HCEC 1CT (cell line): ENCODE measurements at regions not wholly inside any gene's neighbourhood (a gene's known extent, or its start where the extent isn't known, plus 50 kb on each side); places are given as distances from the start of the nearest gene placed in this dataset.
"Not testable (repeated sequence)": the region's sequence is repeated elsewhere in the genome, so short reads cannot be mapped to it uniquely, and the experiment has no call there.

Source experiments
- DNase-seq: peaks from one replicate; pipeline ENCODE4 v3.0.0-alpha.2; 2017

DNA sequence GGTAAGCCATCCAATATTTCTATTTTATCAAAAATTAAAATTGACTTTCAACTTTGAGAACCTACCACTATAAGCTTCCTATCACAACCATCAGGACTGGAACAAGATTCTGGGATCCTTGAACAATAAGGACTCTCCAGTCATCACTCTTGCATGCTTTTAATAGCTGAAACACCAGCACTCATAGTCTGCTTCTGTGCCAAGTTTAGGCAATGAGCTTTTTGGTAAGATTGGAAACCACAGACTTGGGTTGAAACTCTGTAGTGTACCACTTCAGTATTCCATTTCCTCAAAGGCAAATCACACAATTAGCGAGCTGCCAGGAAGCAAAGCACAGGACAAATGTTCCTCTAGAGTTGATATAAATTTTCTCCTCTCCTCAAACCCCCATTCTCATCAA, 1065.8 kb upstream of the SLC39A10 start:
- DNase-seq = no peak

DNA sequence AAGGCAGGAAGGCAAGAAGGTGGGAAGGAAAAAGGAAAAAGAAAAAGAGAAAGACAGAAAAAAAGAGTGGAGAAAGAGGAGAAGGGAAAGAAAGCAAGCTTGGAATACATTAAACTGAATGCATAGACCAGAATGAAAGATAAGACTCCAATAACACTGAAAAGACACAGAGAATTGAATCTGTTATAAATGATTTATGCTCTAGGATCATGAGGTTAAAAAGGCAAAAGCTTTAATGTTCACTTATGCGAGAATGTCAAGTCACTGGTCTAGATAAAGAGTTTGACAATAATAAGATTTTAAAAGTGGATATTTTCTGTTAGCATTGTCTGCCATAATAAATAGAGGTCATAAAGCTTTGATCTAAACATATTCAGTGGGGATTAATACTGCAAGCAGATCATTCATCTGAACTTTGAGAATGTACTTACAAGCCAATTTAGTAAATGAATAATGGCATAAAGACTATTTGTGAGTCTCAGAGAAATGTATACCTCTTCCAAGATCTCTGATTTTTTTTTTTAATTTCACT, 1069.2 kb upstream of the SLC39A10 start:
- DNase-seq = no peak

DNA sequence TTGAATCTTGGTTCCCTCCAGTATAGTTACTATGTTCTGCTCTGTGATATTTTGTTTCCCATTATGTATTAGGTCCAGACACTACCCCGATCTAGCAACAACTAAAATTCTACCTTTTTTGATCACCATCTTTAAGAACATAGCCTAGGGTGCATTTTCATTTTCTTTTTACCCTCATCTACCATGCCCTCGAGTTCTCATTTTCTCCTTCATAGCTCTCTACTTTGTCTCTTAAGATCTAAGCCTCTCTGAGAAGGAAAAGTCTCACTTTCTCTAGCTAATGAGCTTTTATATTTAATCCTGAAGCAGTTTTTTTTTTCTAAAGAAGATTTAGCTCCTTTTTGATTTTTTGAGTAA, 1089.4 kb upstream of the SLC39A10 start:
- no peak for DNase-seq

DNA sequence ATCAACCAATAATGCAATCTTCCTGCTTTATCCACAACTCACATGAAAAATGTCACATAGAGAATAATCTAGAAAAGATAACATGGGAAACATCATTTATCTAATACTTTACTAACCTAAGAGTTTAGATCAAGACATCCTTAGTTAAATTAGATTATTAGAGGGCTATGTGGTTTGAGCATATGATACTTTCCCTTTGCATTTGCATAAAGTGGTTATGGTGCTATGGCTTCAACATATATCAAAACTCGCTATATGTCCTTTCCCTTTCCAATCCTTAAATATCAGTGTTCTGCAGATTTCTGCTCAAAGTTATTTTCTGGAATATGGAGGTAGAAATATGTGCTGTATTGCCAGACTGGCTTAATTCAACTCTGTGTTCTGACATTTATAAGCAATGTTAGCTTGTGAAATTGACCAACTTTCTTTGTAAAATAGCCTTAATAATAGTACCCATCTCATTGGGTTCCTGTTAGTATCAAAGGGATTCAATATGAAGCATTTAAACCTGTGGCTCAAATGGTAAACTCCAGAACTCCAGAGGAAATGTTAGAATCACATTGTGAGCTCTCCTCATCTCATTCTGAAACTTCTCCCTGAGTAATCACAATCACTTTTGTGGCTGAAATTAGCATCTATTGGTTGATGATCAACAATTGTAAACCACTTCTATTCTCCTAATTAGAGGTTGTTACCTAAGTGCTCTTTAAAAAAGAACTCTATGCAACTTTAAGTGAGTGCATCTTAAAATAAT, 1089.9 kb upstream of the SLC39A10 start:
- DNase-seq = no peak

DNA sequence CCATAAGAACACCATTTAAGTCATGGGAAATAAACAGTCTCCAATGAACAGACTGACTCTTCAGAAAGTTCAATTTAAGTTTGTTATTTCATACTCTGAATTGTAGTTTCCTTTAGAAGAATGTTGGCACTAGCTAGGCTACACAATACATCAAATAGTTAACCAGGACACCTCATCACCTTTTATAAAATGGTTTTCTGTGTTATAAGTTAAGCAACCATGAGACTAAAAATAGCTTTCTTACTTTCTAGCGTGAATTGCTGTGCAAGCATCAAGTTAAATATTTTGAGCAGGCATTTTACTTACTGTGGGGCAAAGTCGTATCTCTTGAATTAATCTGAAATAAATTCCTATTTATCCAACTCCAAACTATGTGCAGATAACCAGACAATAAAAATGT, 1092.6 kb upstream of the SLC39A10 start:
- no peak for DNase-seq

DNA sequence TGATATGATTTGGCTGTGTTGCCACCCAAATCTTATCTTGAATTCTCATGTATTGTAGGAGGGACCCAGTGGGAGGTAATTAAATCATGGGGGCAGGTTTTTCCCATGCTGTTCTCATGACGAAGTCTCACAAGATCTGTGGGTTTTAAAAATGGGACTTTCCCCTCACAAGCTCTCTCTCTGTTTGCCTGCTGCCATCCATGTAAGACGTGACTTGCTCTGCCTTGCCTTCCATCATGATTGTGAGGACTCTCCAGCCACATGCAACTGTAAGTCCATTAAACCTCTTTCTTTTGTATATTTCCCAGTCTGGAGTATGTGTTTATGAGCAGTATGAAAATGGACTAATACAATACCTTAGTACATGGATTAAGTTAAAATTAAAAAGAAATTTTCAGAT, 1094.7 kb upstream of the SLC39A10 start:
- DNase-seq = no peak

DNA sequence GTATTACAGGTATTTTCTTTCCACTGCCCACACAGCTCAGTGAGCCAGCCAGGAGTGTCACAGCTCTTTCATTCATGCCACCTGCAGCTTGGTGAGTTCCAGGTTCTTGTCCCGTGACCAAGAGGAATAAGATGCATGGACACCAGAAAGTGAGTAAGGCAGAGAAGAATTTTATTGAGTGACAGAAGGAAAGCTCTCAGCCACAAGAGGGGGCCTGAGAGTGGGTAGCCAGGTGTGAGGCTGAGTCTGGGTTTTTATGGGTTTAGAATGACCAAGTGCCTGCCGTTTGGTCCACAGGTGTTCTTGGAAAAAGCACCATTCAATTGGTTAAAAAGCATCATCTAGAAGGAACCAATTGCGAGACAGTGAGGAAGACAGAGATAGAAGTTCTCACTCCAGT, 1097.1 kb upstream of the SLC39A10 start:
- no peak for DNase-seq

DNA sequence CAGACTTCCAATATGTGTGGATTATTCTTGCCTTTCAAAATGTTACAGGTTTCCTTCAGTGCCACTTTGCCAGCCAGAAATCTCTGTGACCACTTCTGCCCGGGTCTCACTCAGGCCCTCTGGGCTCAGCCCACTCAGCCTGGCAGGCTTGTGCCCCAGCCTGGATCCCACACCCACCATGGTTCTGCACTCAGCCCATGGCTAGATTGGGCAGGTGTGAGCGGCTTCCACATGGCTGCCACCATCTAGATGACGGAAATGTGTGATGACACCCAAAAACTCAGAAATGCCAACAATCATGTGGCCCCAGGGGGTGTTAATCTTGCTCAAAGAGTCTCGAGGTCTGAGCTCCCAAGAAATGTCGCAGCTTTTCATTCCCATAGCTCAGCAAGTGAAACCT, 1097.5 kb upstream of the SLC39A10 start:
- no peak for DNase-seq

DNA sequence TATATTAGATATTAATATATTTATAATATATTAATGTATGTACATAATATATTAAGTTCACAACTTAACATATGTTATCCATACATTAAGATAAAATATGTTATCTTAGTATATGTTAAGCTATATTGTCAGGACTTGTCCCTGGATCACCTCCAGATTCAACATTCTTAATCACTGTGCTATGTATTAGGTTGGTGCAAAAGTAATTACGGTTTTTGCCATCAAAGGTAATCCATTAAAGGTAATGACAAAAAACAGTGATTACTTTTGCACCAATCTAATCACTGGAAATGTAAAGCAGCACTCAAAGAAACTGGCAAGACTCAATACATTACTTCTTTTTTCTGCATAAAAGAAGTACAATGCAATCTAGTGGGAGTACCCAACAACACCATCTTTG, 1099.0 kb upstream of the SLC39A10 start:
- DNase-seq = no peak

DNA sequence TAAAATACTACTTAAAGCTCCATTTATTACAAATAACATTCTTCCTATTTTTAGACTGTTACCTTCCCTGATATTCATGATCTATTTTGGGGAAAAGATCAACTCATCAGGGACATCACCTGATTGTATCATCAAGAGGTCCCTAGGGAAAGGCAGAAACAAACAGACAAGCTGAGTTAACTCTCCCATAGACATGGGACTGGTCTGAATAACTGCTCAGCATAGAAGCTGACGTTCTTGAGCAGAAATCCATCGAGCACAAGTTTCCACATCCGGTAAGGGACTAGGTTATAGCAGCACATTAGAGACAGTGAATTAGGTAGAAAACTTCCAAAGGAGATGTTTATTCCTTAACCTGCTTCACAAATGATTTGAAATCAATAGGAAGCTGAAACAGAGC, 1100.4 kb upstream of the SLC39A10 start:
- DNase-seq = no peak

DNA sequence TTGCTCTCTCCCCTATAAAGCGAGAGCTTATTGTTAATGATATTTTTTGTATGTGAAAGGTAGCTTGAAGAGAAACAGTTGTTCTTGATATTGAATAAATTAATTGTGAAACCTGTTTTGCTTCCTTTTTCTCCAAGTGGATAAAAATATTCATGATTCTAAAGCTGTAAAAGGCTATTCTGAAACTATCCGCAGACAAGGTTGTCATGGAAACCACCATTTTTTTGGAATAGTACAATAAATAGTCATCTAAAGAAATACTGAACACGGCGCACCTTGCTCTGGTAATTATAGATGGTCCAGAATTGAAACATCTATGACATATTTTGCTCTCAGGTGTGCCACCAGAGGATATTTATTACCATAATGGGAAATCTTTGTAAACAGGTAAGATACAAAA, 1103.0 kb upstream of the SLC39A10 start:
- DNase-seq = no peak

DNA sequence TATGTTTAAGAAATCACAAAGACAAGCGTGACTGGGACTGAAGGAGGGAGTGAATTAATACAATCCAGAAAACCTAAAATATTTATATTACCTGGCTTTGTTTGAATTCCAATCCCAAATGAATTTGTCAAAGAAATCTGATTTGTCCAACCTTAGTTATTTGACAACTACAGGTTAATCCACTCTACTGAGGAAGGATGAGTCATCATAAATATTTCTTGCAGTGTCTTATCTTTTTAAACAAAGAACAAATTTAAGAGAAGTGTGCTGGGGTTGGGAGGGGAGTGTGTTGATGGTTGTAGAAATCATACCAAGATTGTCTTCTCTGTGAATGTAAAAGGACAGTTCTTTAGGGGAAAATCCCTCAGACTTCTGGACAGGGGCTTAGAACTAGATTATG, 1106.3 kb upstream of the SLC39A10 start:
- no peak for DNase-seq

DNA sequence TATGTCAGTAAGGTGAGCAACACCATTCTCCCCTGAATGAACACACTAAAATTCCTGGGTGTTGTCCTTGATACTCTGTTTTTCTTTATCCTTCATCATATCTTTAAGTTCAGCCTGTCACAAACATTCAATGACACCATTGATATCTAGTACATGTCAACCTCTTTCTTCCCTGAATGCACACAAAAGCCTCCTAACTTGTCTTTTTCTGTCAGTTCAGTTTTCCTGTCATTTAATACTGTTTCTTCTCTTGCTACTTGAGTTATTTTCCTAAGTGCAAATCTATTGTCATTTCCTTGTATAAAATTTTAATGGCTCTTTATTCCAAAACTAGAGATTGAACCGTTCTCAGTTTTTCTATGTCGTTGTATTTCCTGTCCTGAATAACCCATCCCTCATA, 1107.6 kb upstream of the SLC39A10 start:
- DNase-seq = no peak

DNA sequence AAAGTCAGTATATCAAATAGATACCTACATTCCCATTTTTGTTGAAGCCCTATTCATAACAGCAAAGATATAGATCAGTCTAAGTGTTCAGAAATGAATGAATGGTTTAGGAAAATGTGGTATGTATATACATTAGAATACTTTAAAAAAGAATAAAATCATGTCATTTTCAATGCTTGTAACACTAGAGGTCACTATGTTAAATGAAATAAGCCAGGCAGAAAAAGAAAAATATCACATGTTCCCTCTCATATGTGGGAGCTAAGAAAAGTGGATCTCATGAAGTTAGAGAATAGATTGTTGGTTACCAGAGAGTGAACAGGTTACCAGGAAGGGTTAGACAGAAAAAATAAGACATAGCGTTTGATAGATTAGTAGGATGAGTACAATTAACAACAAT, 1111.0 kb upstream of the SLC39A10 start:
- peak; percentile 2 for DNase-seq

DNA sequence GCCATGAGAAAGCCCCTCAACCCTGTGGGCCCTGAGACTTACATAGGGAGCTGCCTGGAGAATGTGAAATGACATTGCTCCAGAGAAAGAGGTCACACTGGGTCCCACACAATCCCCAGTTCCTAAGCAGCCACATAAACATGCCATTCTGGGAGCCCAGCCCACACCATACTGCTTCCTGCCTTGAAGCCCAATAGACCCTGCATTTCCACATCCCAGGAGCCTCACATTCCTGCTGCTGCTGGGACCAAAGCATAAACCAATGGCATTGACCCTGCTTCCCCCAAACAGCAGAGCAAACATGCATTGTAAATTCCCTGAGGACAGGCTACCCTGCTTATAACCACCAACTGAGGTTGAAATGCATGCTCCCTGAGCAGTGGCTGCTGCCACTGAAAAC, 1117.6 kb upstream of the SLC39A10 start:
- no peak for DNase-seq

DNA sequence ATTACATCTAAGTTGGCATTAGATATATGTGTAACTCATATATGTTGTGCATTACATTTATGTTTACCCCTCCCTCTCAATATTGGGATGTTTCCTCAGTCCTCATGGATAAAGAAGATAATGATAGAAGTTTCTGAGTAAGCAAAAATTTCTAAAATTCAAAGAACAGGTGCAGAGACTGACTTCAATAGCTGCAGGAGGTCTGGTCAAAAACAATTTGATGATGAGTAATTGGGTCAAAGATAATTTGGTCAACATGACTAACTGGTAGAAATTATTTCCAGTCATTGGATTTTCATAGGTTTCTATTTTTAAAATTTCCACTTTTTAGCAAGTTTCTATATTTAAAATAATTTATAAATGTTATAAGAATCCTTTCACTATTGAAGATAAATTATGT, 1130.9 kb upstream of the SLC39A10 start:
- DNase-seq = no peak

DNA sequence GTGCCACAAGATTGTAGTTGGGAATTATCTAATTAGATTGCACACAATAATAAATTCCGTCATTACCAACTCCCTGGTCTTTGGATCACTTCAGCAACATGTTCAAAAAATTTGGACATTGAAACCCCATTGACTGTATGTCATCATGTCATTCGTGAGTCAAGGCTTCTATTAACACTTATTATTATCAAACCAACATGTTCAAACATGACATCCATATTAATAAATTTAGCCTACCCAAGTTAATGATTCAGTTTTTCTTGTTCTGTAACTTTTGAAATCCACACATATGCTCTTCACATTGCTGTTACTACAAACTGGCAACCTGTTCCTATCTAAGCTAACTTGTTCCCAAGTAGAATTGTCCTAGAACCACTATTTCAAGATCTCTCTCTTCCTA, 1142.7 kb upstream of the SLC39A10 start:
- no peak for DNase-seq

DNA sequence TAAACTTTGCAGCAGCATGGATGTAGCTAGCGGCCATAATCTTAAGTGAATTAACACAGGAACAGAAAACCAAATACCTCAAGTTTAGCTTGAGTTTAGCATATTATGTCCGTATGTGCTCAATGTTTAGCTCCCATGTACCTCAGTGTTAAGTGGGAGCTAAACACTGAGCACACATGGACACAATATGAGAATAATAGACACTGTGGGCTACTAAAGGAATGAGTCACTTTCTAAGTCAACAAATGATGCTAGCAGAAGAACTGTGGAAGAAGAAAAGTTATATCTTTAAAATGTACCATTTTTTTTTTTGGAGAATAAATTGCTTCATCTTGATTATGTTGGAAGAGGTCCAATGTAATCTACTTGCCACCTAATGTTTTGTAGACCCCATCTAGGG, 1146.0 kb upstream of the SLC39A10 start:
- not testable (repeated sequence) for DNase-seq

DNA sequence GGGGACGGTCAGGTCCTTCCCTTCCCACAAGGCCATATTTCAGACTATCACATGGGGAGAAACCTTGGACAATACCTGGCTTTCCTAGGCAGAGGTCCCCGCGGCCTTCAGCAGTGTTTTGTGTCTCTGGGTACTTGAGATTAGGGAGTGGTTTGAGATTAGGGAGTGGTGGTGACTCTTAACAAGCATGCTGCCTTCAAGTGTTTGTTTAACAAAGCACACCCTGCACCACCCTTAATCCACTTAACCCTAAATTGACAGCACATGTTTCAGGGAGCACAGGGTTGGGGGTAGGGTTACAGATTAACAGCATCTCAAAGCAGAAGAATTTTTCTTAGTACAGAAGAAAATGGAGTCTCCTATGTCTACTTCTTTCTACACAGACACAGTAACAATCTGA, 1152.2 kb upstream of the SLC39A10 start:
- not testable (repeated sequence) for DNase-seq

DNA sequence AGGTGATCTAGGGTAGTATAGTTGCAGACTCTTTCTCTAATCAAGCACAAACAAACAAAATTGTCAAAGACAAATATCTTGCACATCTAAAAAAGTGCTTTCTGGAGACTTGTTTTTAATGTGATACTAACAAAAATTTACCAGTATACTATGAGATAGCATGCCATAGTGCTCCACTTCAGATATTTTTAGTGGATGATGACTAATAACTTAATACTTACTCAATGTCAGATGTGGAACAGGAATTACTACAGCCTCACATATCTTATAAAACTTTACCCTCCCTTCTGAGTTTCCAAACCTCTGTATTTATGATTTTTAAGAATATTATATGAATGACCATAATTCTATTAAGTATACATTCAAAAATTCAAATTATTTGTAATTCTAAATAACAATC, 1162.0 kb upstream of the SLC39A10 start:
- DNase-seq = no peak

DNA sequence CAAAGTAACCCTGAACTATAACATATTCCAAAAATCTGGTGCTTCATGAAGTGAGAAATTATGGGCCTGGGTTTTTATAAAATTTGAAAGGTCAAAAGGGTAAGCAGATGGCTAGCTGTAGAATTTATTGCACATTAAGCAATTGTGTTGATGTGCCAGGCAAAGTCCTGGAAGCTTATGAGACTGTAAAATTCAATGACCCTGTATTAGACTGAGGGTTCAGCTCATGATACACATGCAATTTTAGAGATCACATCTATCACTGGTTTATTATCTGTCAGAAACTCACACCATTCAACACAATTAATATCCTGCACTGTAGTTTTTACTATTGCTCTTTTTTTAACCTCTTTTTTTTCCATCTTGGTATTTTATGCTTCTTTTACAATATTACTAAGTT, 1162.6 kb upstream of the SLC39A10 start:
- no peak for DNase-seq

DNA sequence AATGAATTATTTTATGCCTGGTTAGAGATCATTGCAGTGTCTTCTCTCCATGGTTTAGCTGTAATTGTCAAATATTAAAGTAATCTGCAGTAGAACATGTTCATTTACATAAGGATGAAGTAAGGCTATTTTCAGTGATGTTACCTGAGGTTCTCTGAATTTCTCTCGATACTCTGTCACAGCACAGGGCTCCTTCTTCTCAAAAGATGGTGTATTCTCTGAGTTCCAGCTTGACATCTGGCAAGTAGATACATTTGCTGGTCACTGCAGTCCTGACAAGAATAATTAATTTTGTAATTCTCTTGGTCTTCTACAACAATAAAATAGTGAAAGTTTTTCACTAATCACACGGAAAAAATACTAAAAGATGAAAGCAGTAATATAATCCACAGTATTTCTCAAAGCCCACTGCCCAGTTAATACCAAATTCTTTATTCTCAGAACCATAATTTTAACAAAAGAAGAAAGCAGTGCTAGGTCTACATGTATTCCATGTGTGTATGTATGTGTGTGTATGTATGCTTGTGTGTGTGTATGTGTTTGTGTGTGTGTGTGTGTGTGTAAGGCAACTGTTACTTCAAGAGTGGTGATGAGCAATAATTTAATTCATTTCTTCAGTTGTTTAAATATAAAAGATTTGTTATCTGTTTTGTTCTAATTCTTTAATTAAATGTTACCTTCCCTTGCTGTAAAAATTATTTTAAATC, 1165.5 kb upstream of the SLC39A10 start:
- DNase-seq = no peak

DNA sequence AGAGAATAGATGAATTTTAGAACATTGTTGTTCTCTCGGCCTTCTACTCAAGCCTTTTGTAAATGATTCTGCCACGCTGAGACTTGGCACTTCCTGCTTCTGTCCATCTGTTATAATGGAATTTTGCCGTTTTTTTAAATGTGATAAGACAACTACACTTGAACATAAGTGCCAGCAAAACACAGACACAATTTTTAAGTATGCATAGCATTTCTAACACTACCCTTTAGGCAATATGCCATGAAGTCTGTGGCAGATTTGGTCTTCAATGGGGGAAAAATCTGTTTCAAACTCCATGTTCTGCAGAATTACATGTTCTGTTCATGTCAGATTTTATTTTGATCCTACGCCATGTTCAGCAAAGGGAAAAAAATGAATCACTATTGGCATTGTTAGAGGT, 1170.7 kb upstream of the SLC39A10 start:
- no peak for DNase-seq

DNA sequence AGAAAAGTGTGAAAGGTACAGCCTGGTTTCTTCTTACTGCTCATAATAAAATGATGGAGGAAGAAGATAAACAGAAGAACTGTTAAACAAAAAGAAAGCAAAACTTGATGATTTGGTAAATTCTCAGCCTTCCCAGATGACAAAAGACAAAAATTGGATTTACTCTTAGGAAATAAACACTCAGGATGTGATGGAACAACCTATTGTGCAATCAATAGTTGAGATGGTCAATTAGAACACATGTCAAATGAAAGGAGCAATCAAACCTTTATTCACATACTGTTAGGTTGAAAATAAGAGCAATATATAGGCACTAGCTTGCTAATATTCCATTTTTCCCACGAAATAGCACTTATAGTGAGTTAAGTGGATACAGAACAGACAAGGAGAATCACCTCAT, 1174.0 kb upstream of the SLC39A10 start:
- DNase-seq = no peak

DNA sequence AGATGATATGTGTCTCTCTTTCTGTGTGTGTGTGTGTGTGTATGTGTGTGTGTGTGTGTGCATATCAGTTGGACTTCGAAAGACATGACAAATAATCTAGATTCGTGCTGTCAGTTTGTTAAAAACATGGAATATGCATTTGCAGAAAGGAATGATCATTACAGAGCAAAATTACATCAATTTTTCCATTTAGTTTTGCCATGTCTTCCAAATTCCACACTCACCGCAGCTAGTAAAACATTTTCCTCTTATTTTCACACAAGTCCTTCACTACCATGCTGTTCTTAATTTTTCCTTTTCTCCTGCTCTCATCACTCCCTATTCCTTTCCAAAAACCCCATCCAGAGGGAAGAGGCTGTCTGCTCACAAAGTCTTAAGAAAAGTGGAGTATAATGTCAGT, 1191.4 kb upstream of the SLC39A10 start:
- DNase-seq = no peak
